GM23248 (cell line): ENCODE measurements at regions not wholly inside any gene's neighbourhood (a gene's known extent, or its start where the extent isn't known, plus 50 kb on each side); places are given as distances from the start of the nearest gene placed in this dataset.

Source experiments
- DNase-seq: peaks from one replicate; pipeline ENCODE4 v3.0.0-alpha.2; 2015
- H2AFZ ChIP-seq: fragments of 200-600 bp; sonication (generic); 2 replicates; pipeline ENCODE4 v1.6.1; 2016; ENCODE audit warnings: antibody characterized with exemption
- H3F3A ChIP-seq: fragments of 200-600 bp; sonication (generic); 2 replicates; pipeline ENCODE4 v1.6.1; 2016; ENCODE audit warnings: mild to moderate bottlenecking, antibody characterized with exemption, mixed run types; ENCODE audit not compliant: insufficient read depth
- H3K27ac ChIP-seq: fragments of 200-600 bp; sonication (generic); 2 replicates; pipeline ENCODE4 v1.5.1; 2016; ENCODE audit warnings: mild to moderate bottlenecking
- H3K27me3 ChIP-seq: fragments of 200-600 bp; sonication (generic); replicated peaks from 2 replicates; pipeline ENCODE4 v1.6.1; 2016; ENCODE audit warnings: mild to moderate bottlenecking; ENCODE audit not compliant: insufficient read depth
- H3K36me3 ChIP-seq: fragments of 200-600 bp; sonication (generic); 2 replicates; pipeline ENCODE4 v1.6.1; 2016; ENCODE audit warnings: low read depth, mild to moderate bottlenecking
- H3K4me1 ChIP-seq: fragments of 200-600 bp; sonication (generic); 2 replicates; pipeline ENCODE4 v1.6.1; 2016; ENCODE audit warnings: mild to moderate bottlenecking; ENCODE audit not compliant: insufficient read depth
- H3K4me2 ChIP-seq: fragments of 200-600 bp; sonication (generic); one replicate; pipeline ENCODE4 v1.6.1; 2016; ENCODE audit warnings: mild to moderate bottlenecking; ENCODE audit not compliant: unreplicated experiment
- H3K4me3 ChIP-seq: fragments of 200-600 bp; sonication (generic); 2 replicates; pipeline ENCODE4 v1.5.1; 2016; ENCODE audit warnings: mild to moderate bottlenecking
- H3K79me2 ChIP-seq: fragments of 200-600 bp; sonication (generic); 2 replicates; pipeline ENCODE4 v1.6.1; 2016; ENCODE audit warnings: mild to moderate bottlenecking; ENCODE audit not compliant: insufficient read depth
- H3K9ac ChIP-seq: fragments of 200-600 bp; sonication (generic); 2 replicates; pipeline ENCODE4 v1.6.1; 2016; ENCODE audit warnings: mild to moderate bottlenecking
- H3K9me2 ChIP-seq: fragments of 200-600 bp; sonication (generic); 2 replicates; pipeline ENCODE4 v1.6.1; 2016; ENCODE audit warnings: mixed run types, mild to moderate bottlenecking, moderate library complexity; ENCODE audit not compliant: insufficient read depth
- H3K9me3 ChIP-seq: fragments of 200-600 bp; sonication (generic); one replicate; pipeline ENCODE4 v1.6.1; 2017; ENCODE audit warnings: low read depth
- H4K20me1 ChIP-seq: fragments of 200-600 bp; sonication (generic); 2 replicates; pipeline ENCODE4 v1.6.0; 2016; ENCODE audit not compliant: insufficient read depth
- EZH2 ChIP-seq: fragments of 200-600 bp; sonication (generic); IDR thresholded peaks from 2 replicates; pipeline ENCODE4 v1.6.1; 2018; ENCODE audit warnings: antibody characterized with exemption, mild to moderate bottlenecking; ENCODE audit not compliant: insufficient read depth, poor library complexity, severe bottlenecking
- EZH2phosphoT487 ChIP-seq: fragments of 200-600 bp; sonication (generic); IDR thresholded peaks from 2 replicates; pipeline ENCODE4 v1.6.1; 2018; ENCODE audit warnings: antibody characterized with exemption, moderate library complexity, mild to moderate bottlenecking, low read depth; ENCODE audit not compliant: insufficient read depth
- WGBS, 2 experiments: methylation state at CpG; one replicate each; pipeline ENCODE4 v1.1.6; 2015 to 2017; ENCODE audit warnings: low lambda C conversion rate in 2 of 2, low coverage in 1 of 2; ENCODE audit errors: missing lambda C conversion rate in 2 of 2; 5-methylcytosine and 5-hydroxymethylcytosine counted together
- in situ Hi-C: fragments of 300-500 bp; cut with MboI; formaldehyde crosslinking; loops from 2 replicates; pipeline ENCODE4 v1.15.0; 2020

DNA sequence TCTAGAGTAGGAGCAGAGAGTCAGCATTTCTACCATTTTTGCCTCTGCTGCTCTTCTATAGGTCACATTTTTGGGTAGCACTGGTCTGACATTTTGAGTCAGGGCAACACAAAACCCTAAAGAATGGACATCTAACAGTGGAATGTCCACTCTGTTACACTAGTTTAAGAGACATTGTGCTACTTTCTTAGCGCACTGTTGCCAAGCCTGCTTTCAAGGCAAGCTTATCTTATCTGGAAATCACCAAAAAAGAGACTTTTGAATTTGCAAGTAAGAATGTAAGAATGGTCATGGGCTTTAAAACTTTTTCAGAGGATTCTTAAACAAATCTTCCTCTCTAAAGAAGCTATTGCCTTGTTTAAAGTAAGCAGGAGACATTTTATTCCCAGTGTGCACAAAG is 73.0 kb upstream of the STARD4 start:
- H3K27ac ChIP-seq = peak overlapping the region; percentile 83; the same call in 1 of the 2 replicates

DNA sequence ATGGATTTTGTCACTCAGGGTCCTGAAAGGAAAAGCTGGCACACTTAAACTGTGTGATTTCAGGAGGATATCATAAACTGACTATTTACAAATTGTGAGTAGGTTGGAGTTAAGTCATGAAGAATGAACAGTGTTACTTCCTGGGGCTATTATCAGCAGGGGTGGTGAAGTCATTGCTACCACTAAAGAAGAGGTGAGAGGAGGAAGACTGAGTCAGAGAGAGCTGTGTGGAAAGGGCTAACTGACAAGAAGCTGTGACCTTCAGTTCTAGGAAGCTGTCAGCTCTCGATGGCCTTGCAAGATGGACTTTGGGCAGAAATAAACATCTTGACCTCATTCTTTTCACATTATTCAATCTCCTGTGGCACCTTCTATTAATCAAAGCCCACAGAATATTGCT is 72.3 kb upstream of the STARD4 start:
- Histone ChIP-seq H3K79me2 (no peaks in the 10 kb centered on the region), H3K27ac (peak overlapping the region; percentile 83), H3K9ac (no peak overlapping the region), H3K9me2 (no peaks in the 10 kb centered on the region), H3K9me3 (no peaks in the 10 kb centered on the region), H4K20me1 (no peaks in the 10 kb centered on the region), H2AFZ (no peak overlapping the region), H3K27me3 (no peaks in the 10 kb centered on the region), H3F3A (peaks cover 46% of the 10 kb centered on the region), H3K4me3 (peak overlapping the region; percentile 28; the same call in 1 of the 2 replicates), H3K36me3 (no peaks in the 10 kb centered on the region), H3K4me2 (peak overlapping the region; percentile 69), H3K4me1 (peaks cover 48% of the 10 kb centered on the region)
- TF ChIP-seq EZH2 = no peak
- no peak for TF ChIP-seq EZH2phosphoT487
- in situ Hi-C loops = no loop called here
- peak; percentile 89 for DNase-seq
- WGBS, 2 experiments = 0 to 4% methylated on average over 1 of the region's 1 CpG

More for the DNA sequence above, 73.0 kb upstream of the STARD4 start:
- Histone ChIP-seq H3K9me2 (no peaks in the 10 kb centered on the region), H4K20me1 (no peaks in the 10 kb centered on the region), H3K9me3 (no peaks in the 10 kb centered on the region), H3K36me3 (no peaks in the 10 kb centered on the region), H3K9ac (no peak overlapping the region), H3K79me2 (no peaks in the 10 kb centered on the region), H3K4me1 (peaks cover 48% of the 10 kb centered on the region), H3K4me3 (no peak overlapping the region), H2AFZ (no peak overlapping the region), H3K4me2 (peak overlapping the region; percentile 69), H3F3A (peaks cover 46% of the 10 kb centered on the region), H3K27me3 (no peaks in the 10 kb centered on the region)
- TF ChIP-seq EZH2phosphoT487 = no peak
- TF ChIP-seq EZH2 = no peak
- in situ Hi-C loops = no loop called here
- 94 to 97% methylated on average over 1 of the region's 1 CpG for WGBS, 2 experiments
- no peak for DNase-seq

DNA sequence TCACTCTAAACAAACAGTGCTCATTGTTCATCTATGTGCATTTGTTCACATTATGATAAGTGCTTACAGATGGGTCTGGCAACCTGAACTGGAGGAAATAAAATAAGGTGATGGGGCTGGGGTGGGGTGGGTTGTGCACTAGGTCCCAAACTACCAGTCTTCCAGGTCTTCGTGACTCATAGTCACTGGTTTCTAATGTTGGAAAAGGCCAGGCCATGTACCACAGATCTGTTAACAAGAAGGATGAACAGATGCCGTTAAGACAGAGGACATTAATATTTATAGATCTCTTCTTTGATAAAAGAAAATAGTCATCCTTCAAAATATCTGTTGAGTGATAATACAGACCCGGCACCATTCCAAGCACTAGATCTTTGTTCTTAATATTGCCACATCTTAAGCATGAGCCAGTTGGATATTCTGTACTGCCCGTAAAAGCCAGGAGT is 71.4 kb upstream of the STARD4 start:
- Histone ChIP-seq H3K9me2 (no peaks in the 10 kb centered on the region), H3K27ac (peak overlapping the region; percentile 83), H3K36me3 (no peaks in the 10 kb centered on the region), H3K9ac (no peak overlapping the region), H3F3A (peaks cover 46% of the 10 kb centered on the region), H3K79me2 (no peaks in the 10 kb centered on the region), H3K4me3 (peak overlapping the region; percentile 25; the same call in 1 of the 2 replicates), H2AFZ (no peak overlapping the region), H4K20me1 (no peaks in the 10 kb centered on the region), H3K27me3 (no peaks in the 10 kb centered on the region), H3K9me3 (no peaks in the 10 kb centered on the region), H3K4me1 (peaks cover 48% of the 10 kb centered on the region), H3K4me2 (peak overlapping the region; percentile 69)
- TF ChIP-seq EZH2phosphoT487 = no peak
- TF ChIP-seq EZH2 = no peak
- 0 to 1% methylated on average over 4 of the region's 4 CpGs for WGBS, 2 experiments
- in situ Hi-C loops = no loop called here
- peak; percentile 80 for DNase-seq

DNA sequence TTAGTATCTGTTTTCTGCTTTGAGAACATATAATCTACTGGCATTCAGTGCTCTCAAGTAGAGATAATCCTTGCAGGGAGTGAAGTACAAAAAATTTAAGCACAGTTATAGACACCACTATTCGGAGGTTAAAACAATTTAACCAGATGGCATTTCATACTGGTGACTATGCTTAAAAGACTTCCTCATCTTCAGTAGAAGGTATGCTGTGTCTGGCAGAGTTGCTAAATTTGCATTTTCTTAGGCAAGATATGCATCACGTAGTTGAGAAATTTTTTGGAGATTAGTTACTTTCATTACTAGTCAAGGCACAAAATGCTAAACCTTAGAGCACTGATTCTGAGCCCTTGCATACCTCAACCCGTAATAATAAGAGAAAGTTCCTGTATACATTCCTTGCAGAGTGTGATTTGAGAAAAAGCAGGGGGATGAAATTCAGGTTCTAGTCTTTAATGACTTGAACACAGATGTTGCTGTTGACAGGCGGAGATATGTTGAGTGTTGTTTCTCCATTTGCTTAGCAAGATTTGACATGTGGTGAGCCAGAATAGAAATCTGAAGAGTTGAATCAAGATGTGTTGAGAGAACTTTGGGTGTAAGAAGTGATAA is 70.8 kb upstream of the STARD4 start:
- DNase-seq = peak; percentile 92
- H3K27ac ChIP-seq = peak overlapping the region; percentile 83
- H2AFZ ChIP-seq = no peak overlapping the region
- WGBS, 2 experiments = 0 to 1% methylated on average over 4 of the region's 4 CpGs
- no peaks in the 10 kb centered on the region for H3K36me3 ChIP-seq
- in situ Hi-C loops = no loop called here
- no peaks in the 10 kb centered on the region for H3K9me3 ChIP-seq
- peaks cover 46% of the 10 kb centered on the region for H3F3A ChIP-seq
- no peaks in the 10 kb centered on the region for H4K20me1 ChIP-seq
- H3K4me1 ChIP-seq = peaks cover 48% of the 10 kb centered on the region
- no peaks in the 10 kb centered on the region for H3K79me2 ChIP-seq
- TF ChIP-seq EZH2phosphoT487 (peak; percentile 94), EZH2 (no peak)
- H3K4me2 ChIP-seq = peak overlapping the region; percentile 69
- no peaks in the 10 kb centered on the region for H3K9me2 ChIP-seq
- no peaks in the 10 kb centered on the region for H3K27me3 ChIP-seq
- peak overlapping the region; percentile 25; the same call in 1 of the 2 replicates for H3K4me3 ChIP-seq
- H3K9ac ChIP-seq = peak overlapping the region; percentile 6; the same call in 1 of the 2 replicates
